ENCODE measurements at regions not wholly inside any gene's neighbourhood (a gene's known extent, or its start where the extent isn't known, plus 50 kb on each side); places are given as distances from the start of the nearest gene placed in this dataset.

DNA sequence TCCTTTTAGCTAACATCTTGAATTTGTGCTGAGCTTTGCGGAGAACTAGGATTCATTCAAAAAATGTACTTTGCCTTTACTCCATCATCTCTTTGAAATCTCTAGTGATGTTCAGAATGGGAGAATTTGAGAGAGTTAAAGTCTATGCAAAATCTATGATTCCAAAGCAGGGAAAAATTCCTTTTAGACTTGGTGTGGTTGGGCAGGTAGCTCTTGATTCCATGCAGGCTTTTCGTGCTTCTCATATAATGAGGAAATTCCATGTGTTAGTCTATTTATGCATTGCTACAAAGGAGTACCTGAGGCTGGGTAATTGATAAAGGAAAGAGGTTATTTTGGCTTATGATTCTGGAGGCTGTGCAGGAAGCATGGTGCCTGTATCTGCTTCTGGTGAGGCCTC, 258.9 kb upstream of the EPHA4 start:
- Histone ChIP-seq H3K36me3 (replicated peaks; ENCODE audit: control insufficient read depth, insufficient read depth, low read length) (no peaks in the 10 kb centered on the region), H3K4me3 (ENCODE audit: insufficient read depth, low read depth, low read length) (no peak overlapping the region), H3K27me3 (ENCODE audit: control insufficient read depth, insufficient read depth, low read length) (no peaks in the 10 kb centered on the region)
- no peak for DNase-seq

DNA sequence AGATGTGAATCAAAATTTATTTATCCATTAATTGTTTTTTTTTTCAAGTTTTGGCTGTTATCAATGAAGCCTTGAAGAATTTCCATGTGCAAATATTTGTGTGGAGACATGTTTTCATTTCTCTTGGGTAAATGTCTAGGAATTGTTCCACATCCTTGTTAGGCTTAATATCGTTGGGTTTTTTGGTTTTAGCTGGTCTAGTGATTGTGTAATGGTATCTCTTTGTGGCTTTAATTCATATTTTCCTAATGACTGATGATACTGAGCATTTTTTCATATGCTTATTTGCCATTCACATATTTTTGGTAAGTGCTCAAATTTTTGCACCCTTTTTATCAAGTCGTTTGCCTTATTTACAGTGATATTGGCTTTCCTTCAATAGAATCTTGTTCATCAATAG, 250.3 kb upstream of the EPHA4 start:
- Histone ChIP-seq H3K36me3 (replicated peaks; ENCODE audit: control insufficient read depth, insufficient read depth, low read length) (no peaks in the 10 kb centered on the region), H3K27me3 (ENCODE audit: control insufficient read depth, insufficient read depth, low read length) (no peaks in the 10 kb centered on the region), H3K4me3 (ENCODE audit: insufficient read depth, low read depth, low read length) (no peak overlapping the region)
- DNase-seq: no peak

GRCh38 chr2:221818616-221819320, 246.7 kb upstream of the EPHA4 start:
- H3K27me3 ChIP-seq (ENCODE audit: control insufficient read depth, insufficient read depth, low read length): no peaks in the 10 kb centered on the region
- H3K36me3 ChIP-seq (replicated peaks; ENCODE audit: control insufficient read depth, insufficient read depth, low read length): no peaks in the 10 kb centered on the region
- DNase-seq: no peak
- no peak overlapping the region for H3K4me3 ChIP-seq (ENCODE audit: insufficient read depth, low read depth, low read length)

GRCh38 chr2:221817878-221818277, 245.8 kb upstream of the EPHA4 start:
- H3K36me3 ChIP-seq (replicated peaks; ENCODE audit: control insufficient read depth, insufficient read depth, low read length): no peaks in the 10 kb centered on the region
- no peak for DNase-seq
- H3K27me3 ChIP-seq (ENCODE audit: control insufficient read depth, insufficient read depth, low read length): no peaks in the 10 kb centered on the region
- H3K4me3 ChIP-seq (ENCODE audit: insufficient read depth, low read depth, low read length): no peak overlapping the region

DNA sequence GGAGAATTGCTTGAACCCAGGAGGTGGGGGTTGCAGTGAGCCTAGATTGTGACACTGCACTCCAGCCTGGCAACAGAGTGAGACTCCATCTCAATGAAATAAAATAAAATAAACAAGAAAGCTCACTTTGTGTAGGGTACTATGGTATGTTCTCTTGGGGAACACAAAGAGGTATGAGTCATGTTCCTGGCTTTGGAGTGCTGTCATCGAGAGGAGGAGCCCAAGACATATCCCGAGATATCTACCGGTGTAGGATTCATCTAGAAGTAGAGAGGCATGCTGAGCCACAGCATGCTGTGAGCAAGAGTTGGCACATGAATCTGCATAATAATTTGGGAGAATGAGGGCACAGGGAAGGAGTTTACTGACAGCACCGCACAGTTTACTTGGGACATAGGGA, 244.9 kb upstream of the EPHA4 start:
- no peak for DNase-seq
- no peaks in the 10 kb centered on the region for H3K27me3 ChIP-seq (ENCODE audit: control insufficient read depth, insufficient read depth, low read length)

DNA sequence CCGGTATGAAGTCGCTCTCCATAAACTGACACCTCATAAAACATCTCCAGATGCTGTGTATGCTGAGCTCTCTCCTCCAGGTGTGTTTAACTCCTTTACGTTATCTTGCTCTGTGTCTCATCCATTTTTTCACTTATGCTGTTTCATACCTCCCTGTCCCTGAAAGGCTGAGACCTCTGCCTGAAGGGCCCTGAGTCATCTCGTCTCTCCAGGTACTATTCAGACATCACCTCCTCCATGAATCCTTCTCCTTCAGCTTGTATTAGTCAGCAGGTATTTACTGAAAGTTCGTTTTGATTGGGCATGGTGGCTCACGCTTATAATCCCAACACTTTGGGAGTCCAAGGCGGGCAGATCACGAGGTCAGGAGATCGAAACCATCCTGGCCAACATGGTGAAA, 244.5 kb upstream of the EPHA4 start:
- Histone ChIP-seq H3K27me3 (ENCODE audit: control insufficient read depth, insufficient read depth, low read length) (no peaks in the 10 kb centered on the region), H3K4me3 (ENCODE audit: insufficient read depth, low read depth, low read length) (no peak overlapping the region), H3K36me3 (replicated peaks; ENCODE audit: control insufficient read depth, insufficient read depth, low read length) (no peaks in the 10 kb centered on the region)
- no peak for DNase-seq

More for the DNA sequence above, 244.9 kb upstream of the EPHA4 start:
- Histone ChIP-seq H3K4me3 (ENCODE audit: insufficient read depth, low read depth, low read length) (no peak overlapping the region), H3K36me3 (replicated peaks; ENCODE audit: control insufficient read depth, insufficient read depth, low read length) (no peaks in the 10 kb centered on the region)

- Histone ChIP-seq H3K27me3 (ENCODE audit: control insufficient read depth, insufficient read depth, low read length) (no peaks in the 10 kb centered on the region), H3K36me3 (replicated peaks; ENCODE audit: control insufficient read depth, insufficient read depth, low read length) (no peaks in the 10 kb centered on the region), H3K4me3 (ENCODE audit: insufficient read depth, low read depth, low read length) (no peak overlapping the region)
- DNase-seq: no peak
These were observed 238.5 kb upstream of the EPHA4 start for GRCh38 chr2:221810650-221811049.

DNA sequence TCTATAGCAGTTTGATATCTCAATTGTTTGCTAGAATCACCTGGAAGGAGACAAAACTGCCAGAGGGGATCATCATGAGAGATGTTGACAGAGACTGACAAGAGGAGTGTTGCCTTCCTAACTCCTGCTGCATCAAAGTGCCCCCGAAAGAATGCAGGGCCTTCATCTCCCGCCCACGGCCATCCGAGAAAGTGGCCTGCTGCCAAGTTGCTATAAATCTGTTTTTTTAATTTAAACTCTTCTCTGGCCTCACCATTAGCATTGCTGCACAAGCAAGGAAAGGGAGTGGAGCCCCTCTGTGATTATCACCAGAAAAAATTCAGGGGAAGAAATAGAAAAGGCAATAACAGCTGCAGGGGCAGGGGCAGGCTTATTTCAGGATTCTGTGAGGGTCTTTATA, 238.1 kb upstream of the EPHA4 start:
- no peak overlapping the region for H3K4me3 ChIP-seq (ENCODE audit: insufficient read depth, low read depth, low read length)
- H3K27me3 ChIP-seq (ENCODE audit: control insufficient read depth, insufficient read depth, low read length): no peaks in the 10 kb centered on the region
- no peaks in the 10 kb centered on the region for H3K36me3 ChIP-seq (replicated peaks; ENCODE audit: control insufficient read depth, insufficient read depth, low read length)
- no peak for DNase-seq

GRCh38 chr2:221808488-221808887, 236.4 kb upstream of the EPHA4 start:
- Histone ChIP-seq H3K36me3 (replicated peaks; ENCODE audit: control insufficient read depth, insufficient read depth, low read length) (no peaks in the 10 kb centered on the region), H3K27me3 (ENCODE audit: control insufficient read depth, insufficient read depth, low read length) (no peaks in the 10 kb centered on the region), H3K4me3 (ENCODE audit: insufficient read depth, low read depth, low read length) (no peak overlapping the region)
- DNase-seq: no peak

- H3K4me3 ChIP-seq (ENCODE audit: insufficient read depth, low read depth, low read length): no peak overlapping the region
- H3K27me3 ChIP-seq (ENCODE audit: control insufficient read depth, insufficient read depth, low read length): no peaks in the 10 kb centered on the region
- DNase-seq: no peak
- no peaks in the 10 kb centered on the region for H3K36me3 ChIP-seq (replicated peaks; ENCODE audit: control insufficient read depth, insufficient read depth, low read length)
These were observed 235.6 kb upstream of the EPHA4 start for GRCh38 chr2:221807706-221808105.

- H3K36me3 ChIP-seq (replicated peaks; ENCODE audit: control insufficient read depth, insufficient read depth, low read length): no peaks in the 10 kb centered on the region
- DNase-seq: no peak
- no peak overlapping the region for H3K4me3 ChIP-seq (ENCODE audit: insufficient read depth, low read depth, low read length)
- no peaks in the 10 kb centered on the region for H3K27me3 ChIP-seq (ENCODE audit: control insufficient read depth, insufficient read depth, low read length)
These were observed 230.0 kb upstream of the EPHA4 start for GRCh38 chr2:221802089-221802488.

GRCh38 chr2:221792971-221793521, 220.9 kb upstream of the EPHA4 start:
- H3K27me3 ChIP-seq (ENCODE audit: control insufficient read depth, insufficient read depth, low read length): no peaks in the 10 kb centered on the region
- no peaks in the 10 kb centered on the region for H3K36me3 ChIP-seq (replicated peaks; ENCODE audit: control insufficient read depth, insufficient read depth, low read length)
- DNase-seq: peak; percentile 17
- no peak overlapping the region for H3K4me3 ChIP-seq (ENCODE audit: insufficient read depth, low read depth, low read length)

- H3K4me3 ChIP-seq (ENCODE audit: insufficient read depth, low read depth, low read length): no peak overlapping the region
- no peaks in the 10 kb centered on the region for H3K27me3 ChIP-seq (ENCODE audit: control insufficient read depth, insufficient read depth, low read length)
- H3K36me3 ChIP-seq (replicated peaks; ENCODE audit: control insufficient read depth, insufficient read depth, low read length): no peaks in the 10 kb centered on the region
- DNase-seq: no peak
These were observed 219.7 kb upstream of the EPHA4 start for GRCh38 chr2:221791844-221792243.

- no peaks in the 10 kb centered on the region for H3K27me3 ChIP-seq (ENCODE audit: control insufficient read depth, insufficient read depth, low read length)
- no peak for DNase-seq
- no peaks in the 10 kb centered on the region for H3K36me3 ChIP-seq (replicated peaks; ENCODE audit: control insufficient read depth, insufficient read depth, low read length)
- H3K4me3 ChIP-seq (ENCODE audit: insufficient read depth, low read depth, low read length): no peak overlapping the region
These were observed 215.5 kb upstream of the EPHA4 start for GRCh38 chr2:221787561-221787960.

DNA sequence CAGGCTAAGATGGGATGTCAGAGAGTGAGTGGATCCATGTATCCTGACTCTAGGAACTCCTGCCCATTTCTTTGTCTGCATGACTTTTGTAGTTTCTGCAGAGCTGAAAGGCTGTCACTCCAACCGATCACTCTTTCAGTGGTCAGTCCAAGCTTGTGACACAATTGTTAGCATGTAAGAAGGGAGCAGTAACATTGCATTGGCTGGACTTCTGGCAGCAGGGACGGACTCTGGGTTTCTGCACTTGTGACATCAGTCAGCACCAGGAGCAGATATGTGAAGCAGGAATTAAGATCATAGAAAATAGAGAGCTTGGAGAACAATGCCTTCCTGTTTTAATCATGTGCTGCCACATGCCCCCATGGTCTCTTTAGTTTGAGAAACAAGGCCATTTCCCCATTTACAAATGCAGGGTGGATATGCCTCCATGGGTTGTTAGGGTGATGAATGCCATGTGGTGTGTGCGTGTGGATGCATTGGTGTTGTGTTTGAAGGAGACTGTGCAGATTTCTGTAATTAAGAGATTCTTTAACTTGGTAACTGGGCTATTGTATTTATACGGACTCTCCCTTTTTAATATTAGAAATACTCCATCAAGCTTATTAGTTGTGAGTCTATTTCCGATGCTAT, 214.3 kb upstream of the EPHA4 start:
- H3K36me3 ChIP-seq (replicated peaks; ENCODE audit: control insufficient read depth, insufficient read depth, low read length): no peaks in the 10 kb centered on the region
- no peak for DNase-seq
- H3K27me3 ChIP-seq (ENCODE audit: control insufficient read depth, insufficient read depth, low read length): no peaks in the 10 kb centered on the region
- H3K4me3 ChIP-seq (ENCODE audit: insufficient read depth, low read depth, low read length): no peak overlapping the region

Data from H7 (cell line).